DOHH2 (cell line): ENCODE measurements at regions not wholly inside any gene's neighbourhood (a gene's known extent, or its start where the extent isn't known, plus 50 kb on each side); places are given as distances from the start of the nearest gene placed in this dataset.

ENCODE experiments used
- H3F3A ChIP-seq: fragments of 200-600 bp; sonication (generic), shearing (Covaris generic); 2 replicates; pipeline ENCODE4 v1.6.0; 2016; ENCODE audit warnings: antibody characterized with exemption, mild to moderate bottlenecking; ENCODE audit not compliant: control insufficient read depth, insufficient read depth
- H3K27ac ChIP-seq: fragments of 200-600 bp; sonication (generic); 2 replicates; pipeline ENCODE4 v1.5.1; 2014; ENCODE audit warnings: low read depth, mild to moderate bottlenecking, low read length, moderate library complexity
- H3K27me3 ChIP-seq: fragments of 200-600 bp; sonication (generic); 2 replicates; pipeline ENCODE4 v1.6.1; 2014; ENCODE audit warnings: mild to moderate bottlenecking, low read length, mixed read lengths; ENCODE audit not compliant: control insufficient read depth
- H3K36me3 ChIP-seq: fragments of 200-600 bp; sonication (generic); 2 replicates; pipeline ENCODE4 v1.6.1; 2014; ENCODE audit warnings: mild to moderate bottlenecking, low read length, moderate library complexity, mixed read lengths; ENCODE audit not compliant: control insufficient read depth
- H3K4me1 ChIP-seq: fragments of 200-600 bp; sonication (generic); 2 replicates; pipeline ENCODE4 v1.6.1; 2014; ENCODE audit warnings: mild to moderate bottlenecking, low read length, mixed read lengths; ENCODE audit not compliant: control insufficient read depth
- H3K4me2 ChIP-seq: fragments of 200-600 bp; sonication (generic); 2 replicates; pipeline ENCODE4 v1.6.0; 2014; ENCODE audit warnings: mild to moderate bottlenecking, low read length, moderate library complexity
- H3K4me3 ChIP-seq: fragments of 200-600 bp; sonication (generic); 2 replicates; pipeline ENCODE4 v1.5.1; 2014; ENCODE audit warnings: mild to moderate bottlenecking, low read length, mixed read lengths
- H3K79me2 ChIP-seq: fragments of 200-600 bp; sonication (generic); 2 replicates; pipeline ENCODE4 v1.6.1; 2014; ENCODE audit warnings: mild to moderate bottlenecking, low read length, mixed read lengths; ENCODE audit not compliant: control insufficient read depth
- H3K9me2 ChIP-seq: fragments of 200-600 bp; sonication (generic); replicated peaks from 2 replicates; pipeline ENCODE4 v1.6.1; 2014; ENCODE audit warnings: mild to moderate bottlenecking, low read length, mixed read lengths; ENCODE audit not compliant: control insufficient read depth
- H3K9me3 ChIP-seq: fragments of 200-600 bp; sonication (generic); 2 replicates; pipeline ENCODE4 v1.6.1; 2014; ENCODE audit warnings: antibody characterized with exemption, low read length, mixed read lengths; ENCODE audit not compliant: control insufficient read depth, insufficient read depth
- H4K20me1 ChIP-seq: fragments of 200-600 bp; sonication (generic); 2 replicates; pipeline ENCODE4 v1.6.0; 2014; ENCODE audit warnings: low read depth, mild to moderate bottlenecking, antibody characterized with exemption, low read length, moderate library complexity; ENCODE audit not compliant: control insufficient read depth, insufficient read depth
- CTCF ChIP-seq: fragments of 200-600 bp; sonication (generic); IDR thresholded peaks from one replicate; pipeline ENCODE4 v1.5.1; 2014; ENCODE audit warnings: antibody characterized with exemption, mild to moderate bottlenecking, low read depth, low read length; ENCODE audit not compliant: poor library complexity, severe bottlenecking
- EZH2phosphoT487 ChIP-seq: fragments of 200-600 bp; sonication (generic); IDR thresholded peaks from 2 replicates; pipeline ENCODE4 v1.6.1; 2017; ENCODE audit warnings: borderline replicate concordance, mild to moderate bottlenecking, antibody characterized with exemption, low read length, moderate library complexity, mixed read lengths

GRCh38 chr18:59758106-59758505, 60.9 kb upstream of the CCBE1 start:
- H3K9me2 ChIP-seq: no peaks in the 10 kb centered on the region
- H3K4me1 ChIP-seq: no peaks in the 10 kb centered on the region
- no peaks in the 10 kb centered on the region for H3F3A ChIP-seq
- no peaks in the 10 kb centered on the region for H4K20me1 ChIP-seq
- H3K27me3 ChIP-seq: no peaks in the 10 kb centered on the region
- H3K27ac ChIP-seq: no peak overlapping the region
- no peak overlapping the region for H3K4me3 ChIP-seq
- H3K36me3 ChIP-seq: no peaks in the 10 kb centered on the region
- no peaks in the 10 kb centered on the region for H3K79me2 ChIP-seq
- H3K4me2 ChIP-seq: no peak overlapping the region
- TF ChIP-seq CTCF (no peak), EZH2phosphoT487 (no peak)
- no peaks in the 10 kb centered on the region for H3K9me3 ChIP-seq

GRCh38 chr18:59752666-59753065, 55.4 kb upstream of the CCBE1 start:
- no peaks in the 10 kb centered on the region for H3K36me3 ChIP-seq
- H3K27me3 ChIP-seq: peaks cover 3% of the 10 kb centered on the region; the same call in 1 of the 2 replicates
- H3F3A ChIP-seq: no peaks in the 10 kb centered on the region
- no peaks in the 10 kb centered on the region for H3K4me1 ChIP-seq
- no peaks in the 10 kb centered on the region for H3K9me3 ChIP-seq
- H3K27ac ChIP-seq: no peak overlapping the region
- H3K4me3 ChIP-seq: no peak overlapping the region
- H4K20me1 ChIP-seq: no peaks in the 10 kb centered on the region
- TF ChIP-seq EZH2phosphoT487: no peak
- TF ChIP-seq CTCF: no peak
- H3K9me2 ChIP-seq: no peaks in the 10 kb centered on the region
- H3K4me2 ChIP-seq: no peak overlapping the region
- H3K79me2 ChIP-seq: no peaks in the 10 kb centered on the region

- Histone ChIP-seq H4K20me1 (no peaks in the 10 kb centered on the region), H3K9me2 (no peaks in the 10 kb centered on the region), H3K4me3 (no peak overlapping the region), H3K4me2 (no peak overlapping the region), H3K36me3 (no peaks in the 10 kb centered on the region), H3K4me1 (no peaks in the 10 kb centered on the region), H3K27me3 (peaks cover 3% of the 10 kb centered on the region; the same call in 1 of the 2 replicates), H3K79me2 (no peaks in the 10 kb centered on the region), H3K27ac (no peak overlapping the region), H3F3A (no peaks in the 10 kb centered on the region), H3K9me3 (no peaks in the 10 kb centered on the region)
- TF ChIP-seq CTCF (no peak), EZH2phosphoT487 (no peak)
Measured at GRCh38 chr18:59751186-59751585, 54.0 kb upstream of the CCBE1 start.
